Nephron progenitor cell (in vitro differentiated cells): ENCODE measurements at regions not wholly inside any gene's neighbourhood (a gene's known extent, or its start where the extent isn't known, plus 50 kb on each side); places are given as distances from the start of the nearest gene placed in this dataset.

Experiments used
- DNase-seq: peaks from one replicate; pipeline ENCODE4 v3.0.0; 2021
- H3K27ac Mint-ChIP-seq: 2 replicates; pipeline ENCODE4 v1.8.0; 2021; ENCODE audit warnings: mild to moderate bottlenecking, moderate library complexity, mixed read lengths
- H3K27me3 Mint-ChIP-seq: 2 replicates; pipeline ENCODE4 v1.8.0; 2021; ENCODE audit warnings: mild to moderate bottlenecking, low read depth, mixed read lengths; ENCODE audit not compliant: poor library complexity
- H3K36me3 Mint-ChIP-seq: 2 replicates; pipeline ENCODE4 v1.8.0; 2021; ENCODE audit warnings: low read depth, mixed read lengths
- H3K4me1 Mint-ChIP-seq: 2 replicates; pipeline ENCODE4 v1.8.0; 2021; ENCODE audit warnings: mixed read lengths
- H3K4me3 Mint-ChIP-seq: 2 replicates; pipeline ENCODE4 v1.8.0; 2021; ENCODE audit warnings: mild to moderate bottlenecking, moderate library complexity, mixed read lengths
- H3K9me3 Mint-ChIP-seq: 2 replicates; pipeline ENCODE4 v1.8.0; 2021; ENCODE audit warnings: mild to moderate bottlenecking, moderate library complexity, mixed read lengths
- TF ChIP-seq, protein P1 (sequence below): fragments of 200-600 bp; sonication (generic); IDR thresholded peaks from 2 replicates; pipeline ENCODE4 v1.5.0; 2021; ENCODE audit warnings: antibody characterized with exemption

DNA sequence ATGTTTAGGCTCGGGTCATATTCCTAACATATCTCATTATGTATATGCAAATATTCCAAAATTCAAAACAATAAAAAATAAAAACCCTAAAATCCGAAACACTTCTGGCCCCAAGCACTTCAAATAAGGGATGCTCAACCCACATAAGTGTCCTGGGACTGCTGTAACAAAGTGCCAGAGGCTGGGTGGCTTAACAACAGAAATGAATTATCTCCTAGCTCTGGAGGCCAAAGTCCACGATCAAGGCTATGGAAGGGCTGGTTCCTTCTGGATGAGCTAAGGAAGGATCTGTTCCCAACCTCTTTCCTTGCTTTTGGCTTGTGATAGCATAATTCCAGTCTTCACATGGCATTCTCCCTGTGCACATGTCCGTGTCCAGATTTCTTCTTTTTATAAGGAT lies 181.6 kb upstream of the NFE2L3 start:
- peaks cover 18% of the 10 kb centered on the region for H3K4me1 Mint-ChIP-seq
- no peak overlapping the region for H3K27ac Mint-ChIP-seq
- peaks cover 3% of the 10 kb centered on the region for H3K27me3 Mint-ChIP-seq
- no peak for DNase-seq
- H3K4me3 Mint-ChIP-seq: no peak overlapping the region
- H3K9me3 Mint-ChIP-seq: peaks cover 2% of the 10 kb centered on the region
- no peaks in the 10 kb centered on the region for H3K36me3 Mint-ChIP-seq
- TF ChIP-seq, protein P1, sequence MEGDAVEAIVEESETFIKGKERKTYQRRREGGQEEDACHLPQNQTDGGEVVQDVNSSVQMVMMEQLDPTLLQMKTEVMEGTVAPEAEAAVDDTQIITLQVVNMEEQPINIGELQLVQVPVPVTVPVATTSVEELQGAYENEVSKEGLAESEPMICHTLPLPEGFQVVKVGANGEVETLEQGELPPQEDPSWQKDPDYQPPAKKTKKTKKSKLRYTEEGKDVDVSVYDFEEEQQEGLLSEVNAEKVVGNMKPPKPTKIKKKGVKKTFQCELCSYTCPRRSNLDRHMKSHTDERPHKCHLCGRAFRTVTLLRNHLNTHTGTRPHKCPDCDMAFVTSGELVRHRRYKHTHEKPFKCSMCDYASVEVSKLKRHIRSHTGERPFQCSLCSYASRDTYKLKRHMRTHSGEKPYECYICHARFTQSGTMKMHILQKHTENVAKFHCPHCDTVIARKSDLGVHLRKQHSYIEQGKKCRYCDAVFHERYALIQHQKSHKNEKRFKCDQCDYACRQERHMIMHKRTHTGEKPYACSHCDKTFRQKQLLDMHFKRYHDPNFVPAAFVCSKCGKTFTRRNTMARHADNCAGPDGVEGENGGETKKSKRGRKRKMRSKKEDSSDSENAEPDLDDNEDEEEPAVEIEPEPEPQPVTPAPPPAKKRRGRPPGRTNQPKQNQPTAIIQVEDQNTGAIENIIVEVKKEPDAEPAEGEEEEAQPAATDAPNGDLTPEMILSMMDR: no peak

DNA sequence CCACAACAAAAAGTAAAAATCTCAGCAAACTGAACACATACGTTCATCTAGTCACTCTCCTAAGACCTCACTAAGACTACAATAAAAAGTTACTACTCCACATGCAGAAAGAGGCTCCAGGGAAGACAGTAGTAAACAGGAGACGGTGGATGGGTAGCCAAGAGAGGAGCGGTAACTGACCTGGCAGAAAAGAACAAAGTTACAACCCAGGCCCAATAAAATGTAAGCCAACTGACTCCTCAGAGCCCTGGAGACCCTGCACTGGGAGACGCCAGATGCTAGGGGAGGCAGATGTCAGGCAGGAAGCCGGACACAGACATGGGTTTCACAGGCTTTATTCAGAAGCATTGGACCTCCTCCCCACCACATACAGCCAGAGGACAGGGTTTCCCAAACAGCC lies 181.1 kb upstream of the NFE2L3 start:
- Mint-ChIP-seq H3K9me3 (peaks cover 4% of the 10 kb centered on the region), H3K27me3 (peaks cover 3% of the 10 kb centered on the region), H3K4me3 (no peak overlapping the region), H3K27ac (no peak overlapping the region), H3K4me1 (peaks cover 18% of the 10 kb centered on the region), H3K36me3 (no peaks in the 10 kb centered on the region)
- TF ChIP-seq, protein P1: no peak
- no peak for DNase-seq

DNA sequence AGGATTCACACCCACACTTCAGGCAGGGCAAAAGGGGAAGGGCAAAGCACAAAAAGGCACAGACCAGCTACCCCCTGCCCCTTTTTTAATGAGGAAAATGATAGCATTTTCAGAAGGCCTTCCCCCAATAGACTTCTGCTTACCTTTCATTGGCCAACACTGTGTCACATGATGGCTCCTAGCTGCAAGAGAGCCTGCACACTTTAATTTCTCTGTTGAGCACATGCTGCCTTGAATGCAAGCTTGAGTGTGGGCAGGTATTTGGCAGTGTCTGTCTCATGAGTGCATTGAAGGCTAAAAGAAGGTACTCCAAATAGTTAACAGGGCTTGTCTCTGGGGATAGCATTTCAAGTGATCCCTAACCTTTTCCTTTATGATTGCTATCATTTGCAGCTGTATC lies 175.4 kb upstream of the NFE2L3 start:
- TF ChIP-seq, protein P1: no peak
- Mint-ChIP-seq H3K36me3 (no peaks in the 10 kb centered on the region), H3K27ac (no peak overlapping the region), H3K9me3 (peaks cover 19% of the 10 kb centered on the region), H3K4me1 (no peaks in the 10 kb centered on the region), H3K27me3 (peaks cover 6% of the 10 kb centered on the region), H3K4me3 (no peak overlapping the region)
- no peak for DNase-seq

DNA sequence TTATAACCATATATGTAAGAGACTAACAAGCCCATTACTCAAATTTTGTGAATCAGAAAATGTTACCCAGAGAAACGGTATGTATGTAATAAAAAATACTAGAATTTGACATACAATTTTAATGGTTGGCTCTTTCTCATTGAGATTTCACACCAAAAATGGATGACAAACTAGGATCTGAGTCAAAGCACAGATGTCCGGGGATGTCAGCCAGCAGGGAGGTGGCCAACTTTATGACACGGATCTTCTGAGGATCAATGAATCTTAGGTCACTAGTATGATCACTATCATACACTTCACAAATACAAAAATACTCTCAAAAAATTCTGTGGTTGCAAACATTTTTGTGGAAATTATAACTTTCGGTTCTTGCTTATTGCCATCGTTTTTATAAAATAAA lies 173.5 kb upstream of the NFE2L3 start:
- no peak overlapping the region for H3K4me3 Mint-ChIP-seq
- TF ChIP-seq, protein P1: no peak
- H3K9me3 Mint-ChIP-seq: peaks cover 19% of the 10 kb centered on the region
- H3K36me3 Mint-ChIP-seq: no peaks in the 10 kb centered on the region
- H3K27me3 Mint-ChIP-seq: peaks cover 6% of the 10 kb centered on the region
- DNase-seq: no peak
- H3K4me1 Mint-ChIP-seq: no peaks in the 10 kb centered on the region
- no peak overlapping the region for H3K27ac Mint-ChIP-seq

DNA sequence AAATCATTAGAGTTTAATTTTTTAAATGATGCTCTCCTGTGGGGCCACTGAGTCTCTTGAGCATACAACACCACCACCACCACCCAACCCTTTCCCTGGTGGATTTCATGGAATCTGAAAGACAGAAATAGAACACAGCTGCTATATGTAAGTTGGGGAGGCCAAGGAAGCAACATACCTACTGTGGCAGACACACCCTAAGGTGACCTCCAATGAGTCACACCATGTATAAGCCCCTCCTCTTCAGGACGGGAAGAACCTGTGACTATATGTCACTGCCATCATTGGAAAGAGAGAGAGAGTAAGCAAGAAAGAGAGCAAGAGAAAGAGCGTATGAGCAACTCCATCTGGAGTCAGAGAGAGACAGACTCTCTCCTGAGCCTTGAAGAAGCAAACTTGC lies 172.4 kb upstream of the NFE2L3 start:
- TF ChIP-seq, protein P1: no peak
- no peak for DNase-seq
- no peak overlapping the region for H3K4me3 Mint-ChIP-seq
- no peak overlapping the region for H3K27ac Mint-ChIP-seq
- no peaks in the 10 kb centered on the region for H3K36me3 Mint-ChIP-seq
- H3K27me3 Mint-ChIP-seq: peaks cover 9% of the 10 kb centered on the region
- no peaks in the 10 kb centered on the region for H3K4me1 Mint-ChIP-seq
- peaks cover 19% of the 10 kb centered on the region for H3K9me3 Mint-ChIP-seq

DNA sequence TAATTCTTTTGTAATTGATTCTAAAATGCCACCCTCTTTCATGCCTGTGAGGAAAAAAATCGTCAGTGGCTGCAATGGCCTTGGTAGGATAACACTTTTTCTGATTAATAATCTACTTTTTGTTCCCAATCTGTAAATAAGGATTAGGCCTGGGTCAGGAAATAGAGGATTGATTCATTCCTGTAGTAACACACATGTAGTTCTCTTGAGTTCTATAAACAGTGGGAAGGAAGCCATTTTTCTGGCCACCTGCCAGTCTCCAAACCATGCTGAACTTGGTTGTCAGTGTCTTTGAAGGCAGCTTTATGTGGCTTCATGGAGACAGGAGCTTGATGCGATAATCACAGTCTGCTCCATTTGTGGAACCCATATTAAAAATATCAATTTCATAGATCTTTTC lies 169.3 kb upstream of the NFE2L3 start:
- peaks cover 4% of the 10 kb centered on the region for H3K4me1 Mint-ChIP-seq
- peaks cover under 1% of the 10 kb centered on the region for H3K9me3 Mint-ChIP-seq
- H3K27me3 Mint-ChIP-seq: peaks cover 10% of the 10 kb centered on the region
- TF ChIP-seq, protein P1: no peak
- no peak for DNase-seq
- H3K27ac Mint-ChIP-seq: no peak overlapping the region
- no peaks in the 10 kb centered on the region for H3K36me3 Mint-ChIP-seq
- H3K4me3 Mint-ChIP-seq: no peak overlapping the region
